HepG2 (cell line): ENCODE measurements at regions not wholly inside any gene's neighbourhood (a gene's known extent, or its start where the extent isn't known, plus 50 kb on each side); places are given as distances from the start of the nearest gene placed in this dataset.

Experiments used
- CHD4 ChIP-seq: fragments of 200-600 bp; sonication (generic); IDR thresholded peaks from 2 replicates; pipeline ENCODE4 v1.7.0; 2017; ENCODE audit warnings: mild to moderate bottlenecking, low read length, borderline replicate concordance
- MBNL3 ChIP-seq: fragments of 250-450 bp; sonication (Bioruptor Pico); conservative IDR thresholded peaks from 2 replicates; pipeline ENCODE4 v1.8.0; 2022; ENCODE audit warnings: mild to moderate bottlenecking, inconsistent platforms
- ZNF205 ChIP-seq: IDR thresholded peaks from 2 replicates; pipeline ENCODE4 v1.6.1; 2018; ENCODE audit warnings: missing biosample characterization, missing genetic modification reagents

DNA sequence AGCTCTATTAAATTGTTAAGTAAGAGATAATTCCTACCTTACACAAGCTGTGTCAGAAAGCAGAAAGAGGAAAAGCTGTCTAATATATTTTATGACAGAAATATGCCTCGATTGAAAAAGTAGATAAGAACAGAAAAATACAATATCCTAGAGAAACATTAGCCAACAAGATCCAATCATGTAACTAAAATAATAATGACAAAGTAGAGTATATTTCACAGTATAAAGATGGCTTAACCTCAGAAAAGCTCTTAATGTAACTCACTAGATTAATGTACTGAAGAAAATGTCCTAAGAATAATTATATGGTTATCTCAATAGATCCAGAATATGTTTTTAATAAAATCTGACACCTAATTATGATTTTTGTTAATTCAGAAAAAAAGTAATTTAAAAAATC lies 89.8 kb upstream of the HABP2 start:
- TF ChIP-seq CHD4 = no peak
- no peak for TF ChIP-seq MBNL3
- no peak for TF ChIP-seq ZNF205 (CRISPR knock-in tag)
